ENCODE measurements at regions not wholly inside any gene's neighbourhood (a gene's known extent, or its start where the extent isn't known, plus 50 kb on each side); places are given as distances from the start of the nearest gene placed in this dataset.
A peak's percentile ranks its signal among the peaks of the same experiment; 100 is the strongest.
"Not testable (repeated sequence)": the region's sequence is repeated elsewhere in the genome, so short reads cannot be mapped to it uniquely, and the experiment has no call there.

- WGBS, 2 experiments (ENCODE audit: insufficient coverage in 2 of 2) = 85 to 95% methylated on average over 2 to 4 of the region's 7 CpGs
- H3K27ac ChIP-seq (ENCODE audit: low read depth, low read length, severe bottlenecking) = no peak overlapping the region
- no peaks in the 10 kb centered on the region for H3K4me1 ChIP-seq (ENCODE audit: control insufficient read depth, insufficient read depth, low read length, poor library complexity, severe bottlenecking)
- H3K4me3 ChIP-seq (ENCODE audit: extremely low read depth, insufficient read depth, low read length, poor library complexity, severe bottlenecking) = no peak overlapping the region
- H3K36me3 ChIP-seq (ENCODE audit: control insufficient read depth, insufficient read depth, low read length) = no peaks in the 10 kb centered on the region
- H3K9me3 ChIP-seq (ENCODE audit: control insufficient read depth, low read length) = no peaks in the 10 kb centered on the region
These were observed 268.8 kb downstream of the MEX3B start for GRCh38 chr15:81776976-81777375.

GRCh38 chr15:81775779-81776178, 270.0 kb downstream of the MEX3B start:
- not testable (repeated sequence) for H3K4me1 ChIP-seq (ENCODE audit: control insufficient read depth, insufficient read depth, low read length, poor library complexity, severe bottlenecking); H3K4me3 ChIP-seq (ENCODE audit: extremely low read depth, insufficient read depth, low read length, poor library complexity, severe bottlenecking); H3K27ac ChIP-seq (ENCODE audit: low read depth, low read length, severe bottlenecking); H3K36me3 ChIP-seq (ENCODE audit: control insufficient read depth, insufficient read depth, low read length); H3K9me3 ChIP-seq (ENCODE audit: control insufficient read depth, low read length)
- WGBS, 2 experiments (ENCODE audit: insufficient coverage in 2 of 2) = 93% methylated on average over 3 of the region's 4 CpGs; no CpG with 5 or more reads in 1 of the 2 experiments

GRCh38 chr15:81774309-81774708, 271.5 kb downstream of the MEX3B start:
- Histone ChIP-seq H3K27ac (ENCODE audit: low read depth, low read length, severe bottlenecking) (no peak overlapping the region), H3K4me3 (ENCODE audit: extremely low read depth, insufficient read depth, low read length, poor library complexity, severe bottlenecking) (no peak overlapping the region), H3K9me3 (ENCODE audit: control insufficient read depth, low read length) (no peaks in the 10 kb centered on the region), H3K4me1 (ENCODE audit: control insufficient read depth, insufficient read depth, low read length, poor library complexity, severe bottlenecking) (no peaks in the 10 kb centered on the region), H3K36me3 (ENCODE audit: control insufficient read depth, insufficient read depth, low read length) (no peaks in the 10 kb centered on the region)

- H3K9me3 ChIP-seq (ENCODE audit: control insufficient read depth, low read length) = no peaks in the 10 kb centered on the region
- H3K27ac ChIP-seq (ENCODE audit: low read depth, low read length, severe bottlenecking) = no peak overlapping the region
- H3K4me1 ChIP-seq (ENCODE audit: control insufficient read depth, insufficient read depth, low read length, poor library complexity, severe bottlenecking) = no peaks in the 10 kb centered on the region
- WGBS, 2 experiments (ENCODE audit: insufficient coverage in 2 of 2) = 67 to 94% methylated on average over 1 to 2 of the region's 2 CpGs
- no peak overlapping the region for H3K4me3 ChIP-seq (ENCODE audit: extremely low read depth, insufficient read depth, low read length, poor library complexity, severe bottlenecking)
- no peaks in the 10 kb centered on the region for H3K36me3 ChIP-seq (ENCODE audit: control insufficient read depth, insufficient read depth, low read length)
These were observed 277.0 kb downstream of the MEX3B start for GRCh38 chr15:81768773-81769172.

- Histone ChIP-seq H3K36me3 (ENCODE audit: control insufficient read depth, insufficient read depth, low read length) (no peaks in the 10 kb centered on the region), H3K4me3 (ENCODE audit: extremely low read depth, insufficient read depth, low read length, poor library complexity, severe bottlenecking) (no peak overlapping the region), H3K27ac (ENCODE audit: low read depth, low read length, severe bottlenecking) (no peak overlapping the region), H3K4me1 (ENCODE audit: control insufficient read depth, insufficient read depth, low read length, poor library complexity, severe bottlenecking) (no peaks in the 10 kb centered on the region), H3K9me3 (ENCODE audit: control insufficient read depth, low read length) (no peaks in the 10 kb centered on the region)
- WGBS, 2 experiments (ENCODE audit: insufficient coverage in 2 of 2) = no CpG with 5 or more reads among the region's 1 CpG
These were observed 278.9 kb downstream of the MEX3B start for GRCh38 chr15:81766829-81767475.

GRCh38 chr15:81765816-81766215, 280.0 kb downstream of the MEX3B start:
- Histone ChIP-seq H3K27ac (ENCODE audit: low read depth, low read length, severe bottlenecking) (no peak overlapping the region), H3K4me1 (ENCODE audit: control insufficient read depth, insufficient read depth, low read length, poor library complexity, severe bottlenecking) (no peaks in the 10 kb centered on the region), H3K36me3 (ENCODE audit: control insufficient read depth, insufficient read depth, low read length) (no peaks in the 10 kb centered on the region), H3K4me3 (ENCODE audit: extremely low read depth, insufficient read depth, low read length, poor library complexity, severe bottlenecking) (no peak overlapping the region), H3K9me3 (ENCODE audit: control insufficient read depth, low read length) (no peaks in the 10 kb centered on the region)
- WGBS, 2 experiments (ENCODE audit: insufficient coverage in 2 of 2) = 80 to 100% methylated on average over 1 of the region's 2 CpGs

GRCh38 chr15:81763304-81763703, 282.5 kb downstream of the MEX3B start:
- H3K36me3 ChIP-seq (ENCODE audit: control insufficient read depth, insufficient read depth, low read length) = no peaks in the 10 kb centered on the region
- H3K9me3 ChIP-seq (ENCODE audit: control insufficient read depth, low read length) = no peaks in the 10 kb centered on the region
- 83 to 92% methylated on average over 1 of the region's 1 CpG for WGBS, 2 experiments (ENCODE audit: insufficient coverage in 2 of 2)
- H3K4me3 ChIP-seq (ENCODE audit: extremely low read depth, insufficient read depth, low read length, poor library complexity, severe bottlenecking) = no peak overlapping the region
- no peaks in the 10 kb centered on the region for H3K4me1 ChIP-seq (ENCODE audit: control insufficient read depth, insufficient read depth, low read length, poor library complexity, severe bottlenecking)
- no peak overlapping the region for H3K27ac ChIP-seq (ENCODE audit: low read depth, low read length, severe bottlenecking)

GRCh38 chr15:81760686-81761085, 285.1 kb downstream of the MEX3B start:
- Histone ChIP-seq H3K4me1 (ENCODE audit: control insufficient read depth, insufficient read depth, low read length, poor library complexity, severe bottlenecking) (no peaks in the 10 kb centered on the region), H3K27ac (ENCODE audit: low read depth, low read length, severe bottlenecking) (no peak overlapping the region), H3K9me3 (ENCODE audit: control insufficient read depth, low read length) (no peaks in the 10 kb centered on the region), H3K36me3 (ENCODE audit: control insufficient read depth, insufficient read depth, low read length) (no peaks in the 10 kb centered on the region), H3K4me3 (ENCODE audit: extremely low read depth, insufficient read depth, low read length, poor library complexity, severe bottlenecking) (no peak overlapping the region)
- 95 to 96% methylated on average over 7 to 8 of the region's 8 CpGs for WGBS, 2 experiments (ENCODE audit: insufficient coverage in 2 of 2)

- Histone ChIP-seq H3K9me3 (ENCODE audit: control insufficient read depth, low read length) (no peaks in the 10 kb centered on the region), H3K4me3 (ENCODE audit: extremely low read depth, insufficient read depth, low read length, poor library complexity, severe bottlenecking) (no peak overlapping the region)
- WGBS, 2 experiments (ENCODE audit: insufficient coverage in 2 of 2) = no CpG with 5 or more reads among the region's 2 CpGs
These were observed 287.0 kb downstream of the MEX3B start for GRCh38 chr15:81758818-81759284.

GRCh38 chr15:81755626-81756025, 290.2 kb downstream of the MEX3B start:
- 98 to 100% methylated on average over 3 to 4 of the region's 4 CpGs for WGBS, 2 experiments (ENCODE audit: insufficient coverage in 2 of 2)
- H3K4me3 ChIP-seq (ENCODE audit: extremely low read depth, insufficient read depth, low read length, poor library complexity, severe bottlenecking) = no peak overlapping the region
- no peaks in the 10 kb centered on the region for H3K9me3 ChIP-seq (ENCODE audit: control insufficient read depth, low read length)
- H3K36me3 ChIP-seq (ENCODE audit: control insufficient read depth, insufficient read depth, low read length) = no peaks in the 10 kb centered on the region
- peaks cover 9% of the 10 kb centered on the region for H3K4me1 ChIP-seq (ENCODE audit: control insufficient read depth, insufficient read depth, low read length, poor library complexity, severe bottlenecking)
- H3K27ac ChIP-seq (ENCODE audit: low read depth, low read length, severe bottlenecking) = no peak overlapping the region

More at GRCh38 chr15:81758818-81759284, 287.0 kb downstream of the MEX3B start:
- H3K27ac ChIP-seq (ENCODE audit: low read depth, low read length, severe bottlenecking) = no peak overlapping the region
- no peaks in the 10 kb centered on the region for H3K36me3 ChIP-seq (ENCODE audit: control insufficient read depth, insufficient read depth, low read length)
- peaks cover 8% of the 10 kb centered on the region for H3K4me1 ChIP-seq (ENCODE audit: control insufficient read depth, insufficient read depth, low read length, poor library complexity, severe bottlenecking)

- Histone ChIP-seq H3K4me3 (ENCODE audit: extremely low read depth, insufficient read depth, low read length, poor library complexity, severe bottlenecking) (no peak overlapping the region), H3K4me1 (ENCODE audit: control insufficient read depth, insufficient read depth, low read length, poor library complexity, severe bottlenecking) (peaks cover 9% of the 10 kb centered on the region), H3K36me3 (ENCODE audit: control insufficient read depth, insufficient read depth, low read length) (no peaks in the 10 kb centered on the region), H3K9me3 (ENCODE audit: control insufficient read depth, low read length) (no peaks in the 10 kb centered on the region), H3K27ac (ENCODE audit: low read depth, low read length, severe bottlenecking) (peak overlapping the region; percentile 58)
- 33 to 63% methylated on average over 1 of the region's 1 CpG for WGBS, 2 experiments (ENCODE audit: insufficient coverage in 2 of 2)
These were observed 291.7 kb downstream of the MEX3B start for GRCh38 chr15:81754078-81754477.
